MM.1S (cell line): ENCODE measurements at regions not wholly inside any gene's neighbourhood (a gene's known extent, or its start where the extent isn't known, plus 50 kb on each side); places are given as distances from the start of the nearest gene placed in this dataset.

ENCODE experiments used
- CTCF ChIP-seq: fragments of 300-600 bp; sonication (generic); IDR thresholded peaks from 2 replicates; pipeline ENCODE4 v1.5.1; 2016; ENCODE audit warnings: antibody characterized with exemption, low read length, mixed read lengths
- EZH2 ChIP-seq: fragments of 300-600 bp; sonication (generic); optimal IDR thresholded peaks from 2 replicates; pipeline ENCODE3; 2017; ENCODE audit warnings: low read depth, mild to moderate bottlenecking, antibody characterized with exemption, low read length, mixed read lengths

GRCh38 chr7:26500749-26501352, 209.2 kb downstream of the SNX10 start:
- TF ChIP-seq EZH2 (no peak), CTCF (peak; percentile 68)
